Activated naive CD8-positive, alpha-beta T cell treated with anti-CD3 and anti-CD28 coated beads, Interleukin-2, amount 50 U/mL, for 16 hours (primary cell): ENCODE measurements at regions not wholly inside any gene's neighbourhood (a gene's known extent, or its start where the extent isn't known, plus 50 kb on each side); places are given as distances from the start of the nearest gene placed in this dataset.

ENCODE experiments used
- DNase-seq: peaks from one replicate; pipeline ENCODE4 v3.0.0-alpha.2; 2020; ENCODE audit warnings: low read depth, low spot score

GRCh38 chr14:55734731-55735130 lies 154.7 kb downstream of the KTN1 start:
- no peak for DNase-seq

GRCh38 chr14:55739967-55740648 lies 160.1 kb downstream of the KTN1 start:
- no peak for DNase-seq

- DNase-seq = no peak
Observed at GRCh38 chr14:55740649-55740989, 160.6 kb downstream of the KTN1 start.

GRCh38 chr14:55741240-55741639 lies 161.2 kb downstream of the KTN1 start:
- no peak for DNase-seq

- no peak for DNase-seq
Observed at GRCh38 chr14:55743551-55743950, 163.5 kb downstream of the KTN1 start.

GRCh38 chr14:55744321-55744720 lies 164.3 kb downstream of the KTN1 start:
- DNase-seq = no peak

- no peak for DNase-seq
Observed at GRCh38 chr14:55745906-55746305, 165.9 kb downstream of the KTN1 start.

- DNase-seq = no peak
Observed at GRCh38 chr14:55746558-55746957, 166.6 kb downstream of the KTN1 start.

GRCh38 chr14:55747186-55747585 lies 167.2 kb downstream of the KTN1 start:
- no peak for DNase-seq

- DNase-seq = no peak
Observed at GRCh38 chr14:55749201-55749812, 169.3 kb downstream of the KTN1 start.

GRCh38 chr14:55749946-55750345 lies 169.9 kb downstream of the KTN1 start:
- DNase-seq = no peak

GRCh38 chr14:55752580-55753390 lies 172.8 kb downstream of the KTN1 start:
- DNase-seq = no peak

GRCh38 chr14:55754471-55754870 lies 174.5 kb downstream of the KTN1 start:
- DNase-seq = no peak

GRCh38 chr14:55754871-55755270 lies 174.9 kb downstream of the KTN1 start:
- DNase-seq = no peak

GRCh38 chr14:55756078-55756477 lies 176.1 kb downstream of the KTN1 start:
- DNase-seq = no peak

- no peak for DNase-seq
Observed at GRCh38 chr14:55756557-55756956, 176.6 kb downstream of the KTN1 start.

GRCh38 chr14:55758796-55759195 lies 178.8 kb downstream of the KTN1 start:
- no peak for DNase-seq

- DNase-seq = no peak
Observed at GRCh38 chr14:55760789-55761566, 181.0 kb downstream of the KTN1 start.

- no peak for DNase-seq
Observed at GRCh38 chr14:55761651-55762050, 181.6 kb downstream of the KTN1 start.

- no peak for DNase-seq
Observed at GRCh38 chr14:55762595-55763232, 182.7 kb downstream of the KTN1 start.

- no peak for DNase-seq
Observed at GRCh38 chr14:55764784-55765183, 184.8 kb downstream of the KTN1 start.

GRCh38 chr14:55766071-55766470 lies 186.1 kb downstream of the KTN1 start:
- no peak for DNase-seq
